Adrenal gland (tissue), 9 donors: ENCODE measurements at regions not wholly inside any gene's neighbourhood (a gene's known extent, or its start where the extent isn't known, plus 50 kb on each side); places are given as distances from the start of the nearest gene placed in this dataset.

Experiments used
- DNase-seq, 7 donors: peaks; one replicate each; pipeline ENCODE4 v3.0.0-alpha.2; 2019 to 2020
- H3K27ac ChIP-seq, 5 donors: fragments of 200-600 bp; sonication (generic) in 4 of 5; 1 replicate in 3 of 5; 2 replicates in 2 of 5; pipeline versions ENCODE4 v1.5.1 to v1.8.0; 2016 to 2020; ENCODE audit warnings: mild to moderate bottlenecking in 1 of 5
- H3K27me3 ChIP-seq: fragments of 200-600 bp; 2 replicates; pipeline ENCODE4 v1.8.0; 2021
- H3K36me3 ChIP-seq, 2 donors: fragments of 200-600 bp; replicated peaks in 1 of 2; 1 replicate in 1 of 2; 2 replicates in 1 of 2; pipeline versions ENCODE4 v1.5.1 to v1.8.0; 2018 to 2022
- H3K4me1 ChIP-seq, 2 donors: fragments of 200-600 bp; replicated peaks in 1 of 2; 1 replicate in 1 of 2; 2 replicates in 1 of 2; pipeline versions ENCODE4 v1.5.1 to v1.8.0; 2018 to 2021
- H3K4me3 ChIP-seq, 4 donors: fragments of 200-600 bp; sonication (generic) in 3 of 4; one replicate each; pipeline ENCODE4 v1.5.1; 2016 to 2018
- H3K9me3 ChIP-seq, 3 donors: fragments of 200-600 bp; sonication (generic) in 1 of 3; replicated peaks in 1 of 3; 1 replicate in 2 of 3; 2 replicates in 1 of 3; pipeline versions ENCODE4 v1.5.1 to v1.8.0; 2016 to 2021
- CTCF ChIP-seq, 6 experiments: fragments of 450-650 bp in 4 of 6; fragments of 200-600 bp in 2 of 6; sonication (generic) in 1 of 6; IDR thresholded peaks; 1 replicate in 5 of 6; 2 replicates in 1 of 6; pipeline versions ENCODE4 v1.5.1 to v1.8.0; 2016 to 2021; ENCODE audit warnings: antibody characterized with exemption in 6 of 6, mild to moderate bottlenecking in 2 of 6, moderate library complexity in 1 of 6
- POLR2A ChIP-seq, 2 donors: fragments of 450-650 bp; IDR thresholded peaks; one replicate each; pipeline ENCODE4 v1.6.1; 2017; ENCODE audit warnings: antibody characterized with exemption in 2 of 2, mild to moderate bottlenecking in 2 of 2, moderate library complexity in 1 of 2
- WGBS, 4 donors: extraction: QIAGEN DNeasy Blood & Tissue Kit in 2 of 4; methylation state at CpG; one replicate each; pipeline versions ENCODE4 v1.1.5 to v1.1.7; 2013 to 2017; 5-methylcytosine and 5-hydroxymethylcytosine counted together
- intact Hi-C, 2 donors: fragments of 100-400 bp; cut with DNase I; formaldehyde crosslinking; loops; one replicate each; pipeline versions ENCODE4 v1.14.1 to v1.15.0; 2022 to 2023
- donor health status: healthy with polysubstance abuse.
- donor health status: Bipolar disorder and iron deficiency.
- donor health status: DM: yes; HTN: yes; CAD: no.
- donor health status: DM: no; HTN: no; CAD: no.
- donor health status: DM: no; HTN: no; CAD: no.

GRCh38 chr1:68551459-68551858 is 54.6 kb upstream of the DEPDC1 start:
- Histone ChIP-seq H3K36me3 (no peaks in the 10 kb centered on the region), H3K27ac (no peak overlapping the region), H3K4me3 (no peak overlapping the region), H3K27me3 (no peaks in the 10 kb centered on the region), H3K4me1 (no peaks in the 10 kb centered on the region), H3K9me3 (no peaks in the 10 kb centered on the region)
- TF ChIP-seq POLR2A (IDR thresholded peaks at IDR 0.05) (no peak), CTCF (IDR thresholded peaks at IDR 0.05) (no peak)
- intact Hi-C loops: no loop called here
- no peak for DNase-seq

DNA sequence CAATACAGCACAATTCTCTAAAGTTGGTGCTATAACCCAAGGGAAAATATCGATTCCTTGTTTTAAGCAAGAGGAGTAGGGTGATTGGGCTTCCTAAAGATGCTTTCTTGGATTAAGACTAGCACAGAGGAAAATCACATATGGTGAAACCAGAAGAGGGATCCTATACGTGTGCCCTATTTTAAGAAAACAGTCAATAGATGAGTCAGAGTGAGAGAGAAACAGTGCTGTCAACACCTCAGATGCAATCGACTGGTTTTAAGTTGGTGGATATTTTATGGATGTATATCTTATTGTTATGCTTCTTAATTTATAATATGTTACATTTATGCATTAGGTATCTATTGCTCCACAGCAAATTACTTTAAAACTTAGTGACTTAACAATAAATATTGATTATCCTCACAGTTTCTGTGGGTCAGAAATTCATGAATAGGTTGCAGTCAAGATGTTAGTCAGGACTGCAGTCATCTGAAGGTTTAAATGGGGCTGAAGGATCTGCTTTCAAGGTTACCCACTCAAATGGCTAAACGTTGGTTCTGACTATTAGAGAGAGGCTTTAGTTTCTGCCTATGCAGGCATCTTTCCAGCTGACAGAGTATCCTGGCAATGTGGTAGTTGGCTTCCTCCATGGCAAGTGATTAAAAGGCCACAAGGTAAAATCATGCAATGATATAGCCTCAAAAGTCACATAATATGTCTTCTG is 61.6 kb upstream of the DEPDC1 start:
- Histone ChIP-seq H3K27ac (no peak overlapping the region), H3K27me3 (no peaks in the 10 kb centered on the region), H3K4me3 (no peak overlapping the region), H3K9me3 (no peaks in the 10 kb centered on the region), H3K4me1 (no peaks in the 10 kb centered on the region), H3K36me3 (no peaks in the 10 kb centered on the region)
- no peak for TF ChIP-seq POLR2A (IDR thresholded peaks at IDR 0.05)
- no peak for TF ChIP-seq CTCF (IDR thresholded peaks at IDR 0.05)
- intact Hi-C loops: no loop called here
- no peak for DNase-seq
- WGBS, 4 donors: 39 to 71% (median 62%) methylated on average over 4 of the region's 4 CpGs

GRCh38 chr1:68565923-68566322 is 69.0 kb upstream of the DEPDC1 start:
- intact Hi-C loops: no loop called here
- H3K4me1 ChIP-seq: no peaks in the 10 kb centered on the region
- 50 to 65% (median 52%) methylated on average over 4 of the region's 4 CpGs for whole genome bisulfite sequencing, 4 donors
- H3K36me3 ChIP-seq: no peaks in the 10 kb centered on the region
- no peak overlapping the region for H3K27ac ChIP-seq
- TF ChIP-seq CTCF (IDR thresholded peaks at IDR 0.05): no peak
- no peak for TF ChIP-seq POLR2A (IDR thresholded peaks at IDR 0.05)
- H3K4me3 ChIP-seq: no peak overlapping the region
- H3K27me3 ChIP-seq: no peaks in the 10 kb centered on the region
- H3K9me3 ChIP-seq: no peaks in the 10 kb centered on the region
- DNase-seq: no peak

GRCh38 chr1:68570871-68571270 is 74.0 kb upstream of the DEPDC1 start:
- Histone ChIP-seq H3K9me3 (no peaks in the 10 kb centered on the region), H3K27me3 (no peaks in the 10 kb centered on the region), H3K4me1 (no peaks in the 10 kb centered on the region), H3K36me3 (no peaks in the 10 kb centered on the region), H3K4me3 (no peak overlapping the region), H3K27ac (no peak overlapping the region)
- no peak for DNase-seq
- intact Hi-C loops: no loop called here
- no peak for TF ChIP-seq POLR2A (IDR thresholded peaks at IDR 0.05)
- TF ChIP-seq CTCF (IDR thresholded peaks at IDR 0.05): peak in 1 of 6 experiments; percentile 14
- 26 to 53% (median 33%) methylated on average over 3 of the region's 3 CpGs for WGBS, 4 donors
